K562 (cell line): ENCODE measurements at regions not wholly inside any gene's neighbourhood (a gene's known extent, or its start where the extent isn't known, plus 50 kb on each side); places are given as distances from the start of the nearest gene placed in this dataset.

Experiments used
- BRF1 ChIP-seq: IDR thresholded peaks from 3 replicates; pipeline ENCODE4 v1.6.1; 2011; ENCODE audit warnings: borderline replicate concordance, mild to moderate bottlenecking; ENCODE audit not compliant: insufficient read length; ENCODE audit errors: extremely low read depth
- MAFK ChIP-seq: IDR thresholded peaks from 2 replicates; pipeline ENCODE4 v1.6.1; 2011; ENCODE audit warnings: low read length, improper control_type of control experiment
- NFIC ChIP-seq: fragments of 450-650 bp; IDR thresholded peaks from 2 replicates; pipeline ENCODE4 v1.6.1; 2017; ENCODE audit warnings: mild to moderate bottlenecking, inconsistent platforms
- PHB ChIP-seq: fragments of 250-450 bp; sonication (Bioruptor Pico); IDR thresholded peaks from 2 replicates; pipeline ENCODE4 v1.5.0; 2021
- PHF21A ChIP-seq: fragments of 450-650 bp; IDR thresholded peaks from 2 replicates; pipeline ENCODE4 v1.6.1; 2017; ENCODE audit warnings: low read depth, borderline replicate concordance
- ZNF124 ChIP-seq: sonication (generic); formaldehyde crosslinking; IDR thresholded peaks from 2 replicates; pipeline ENCODE4 v1.8.1; 2022; ENCODE audit warnings: missing genetic modification reagents
- ZNF232 ChIP-seq: sonication (generic); formaldehyde crosslinking; IDR thresholded peaks from 2 replicates; pipeline ENCODE4 v1.8.0; 2022; ENCODE audit warnings: mild to moderate bottlenecking, missing genetic modification reagents
- ZNF311 ChIP-seq: fragments of 250-450 bp; sonication (Bioruptor Pico); IDR thresholded peaks from 2 replicates; pipeline ENCODE4 v1.4.0; 2020; ENCODE audit warnings: mild to moderate bottlenecking, moderate library complexity
- TF ChIP-seq, protein P1 (sequence below): sonication (generic); formaldehyde crosslinking; IDR thresholded peaks from 2 replicates; pipeline ENCODE4 v1.8.1; 2023; ENCODE audit warnings: missing genetic modification reagents, mild to moderate bottlenecking, borderline replicate concordance

DNA sequence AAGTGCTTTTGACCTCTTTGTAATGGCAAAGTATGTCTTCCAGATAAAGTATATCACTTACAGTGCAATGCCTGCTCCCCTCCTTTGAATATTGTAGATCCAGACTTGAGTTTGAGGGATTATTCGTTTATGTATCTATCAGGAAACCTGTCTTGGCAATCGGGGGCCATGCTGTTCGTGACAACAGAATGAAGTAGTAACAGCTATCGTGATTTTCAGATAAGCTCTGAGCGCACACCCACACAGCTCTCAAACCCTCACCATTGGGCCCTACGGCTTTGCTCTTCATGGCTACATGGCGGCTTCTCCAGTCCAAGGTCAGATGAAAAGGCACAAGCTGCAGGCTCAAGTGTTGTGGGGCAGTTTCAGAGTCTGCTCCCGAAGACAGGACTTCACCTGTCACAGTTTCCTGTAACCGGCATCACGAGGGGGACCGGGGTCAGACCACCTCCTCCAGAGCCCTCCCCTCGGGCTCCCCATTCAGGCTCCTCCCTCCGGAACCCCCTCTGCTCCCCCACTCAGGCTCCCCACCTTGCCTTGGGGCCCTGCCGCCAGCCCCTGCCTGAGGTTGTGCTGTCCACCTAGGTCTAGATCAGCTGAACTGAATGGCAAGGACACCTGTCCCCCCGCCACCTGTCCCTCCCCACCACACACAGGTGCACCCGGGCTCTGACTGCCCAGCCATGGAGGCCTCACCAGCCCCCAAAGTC, 292.5 kb upstream of the SALL3 start (continued):
- TF ChIP-seq ZNF311 (CRISPR knock-in tag) (no peak), MAFK (no peak), NFIC (no peak), PHF21A (no peak), PHB (no peak), ZNF124 (CRISPR knock-in tag) (no peak), BRF1 (no peak), ZNF232 (no peak)
- TF ChIP-seq, protein P1, sequence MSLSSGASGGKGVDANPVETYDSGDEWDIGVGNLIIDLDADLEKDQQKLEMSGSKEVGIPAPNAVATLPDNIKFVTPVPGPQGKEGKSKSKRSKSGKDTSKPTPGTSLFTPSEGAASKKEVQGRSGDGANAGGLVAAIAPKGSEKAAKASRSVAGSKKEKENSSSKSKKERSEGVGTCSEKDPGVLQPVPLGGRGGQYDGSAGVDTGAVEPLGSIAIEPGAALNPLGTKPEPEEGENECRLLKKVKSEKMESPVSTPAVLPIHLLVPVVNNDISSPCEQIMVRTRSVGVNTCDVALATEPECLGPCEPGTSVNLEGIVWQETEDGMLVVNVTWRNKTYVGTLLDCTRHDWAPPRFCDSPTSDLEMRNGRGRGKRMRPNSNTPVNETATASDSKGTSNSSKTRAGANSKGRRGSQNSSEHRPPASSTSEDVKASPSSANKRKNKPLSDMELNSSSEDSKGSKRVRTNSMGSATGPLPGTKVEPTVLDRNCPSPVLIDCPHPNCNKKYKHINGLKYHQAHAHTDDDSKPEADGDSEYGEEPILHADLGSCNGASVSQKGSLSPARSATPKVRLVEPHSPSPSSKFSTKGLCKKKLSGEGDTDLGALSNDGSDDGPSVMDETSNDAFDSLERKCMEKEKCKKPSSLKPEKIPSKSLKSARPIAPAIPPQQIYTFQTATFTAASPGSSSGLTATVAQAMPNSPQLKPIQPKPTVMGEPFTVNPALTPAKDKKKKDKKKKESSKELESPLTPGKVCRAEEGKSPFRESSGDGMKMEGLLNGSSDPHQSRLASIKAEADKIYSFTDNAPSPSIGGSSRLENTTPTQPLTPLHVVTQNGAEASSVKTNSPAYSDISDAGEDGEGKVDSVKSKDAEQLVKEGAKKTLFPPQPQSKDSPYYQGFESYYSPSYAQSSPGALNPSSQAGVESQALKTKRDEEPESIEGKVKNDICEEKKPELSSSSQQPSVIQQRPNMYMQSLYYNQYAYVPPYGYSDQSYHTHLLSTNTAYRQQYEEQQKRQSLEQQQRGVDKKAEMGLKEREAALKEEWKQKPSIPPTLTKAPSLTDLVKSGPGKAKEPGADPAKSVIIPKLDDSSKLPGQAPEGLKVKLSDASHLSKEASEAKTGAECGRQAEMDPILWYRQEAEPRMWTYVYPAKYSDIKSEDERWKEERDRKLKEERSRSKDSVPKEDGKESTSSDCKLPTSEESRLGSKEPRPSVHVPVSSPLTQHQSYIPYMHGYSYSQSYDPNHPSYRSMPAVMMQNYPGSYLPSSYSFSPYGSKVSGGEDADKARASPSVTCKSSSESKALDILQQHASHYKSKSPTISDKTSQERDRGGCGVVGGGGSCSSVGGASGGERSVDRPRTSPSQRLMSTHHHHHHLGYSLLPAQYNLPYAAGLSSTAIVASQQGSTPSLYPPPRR (CRISPR knock-in tag), result no peak
- TF ChIP-seq, all 486 proteins: peak for 0
